ENCODE measurements at regions not wholly inside any gene's neighbourhood (a gene's known extent, or its start where the extent isn't known, plus 50 kb on each side); places are given as distances from the start of the nearest gene placed in this dataset.
"Not testable (repeated sequence)": the region's sequence is repeated elsewhere in the genome, so short reads cannot be mapped to it uniquely, and the experiment has no call there.

GRCh38 chr13:84730376-84730775, 848.1 kb upstream of the SLITRK1 start:
- H3K4me1 ChIP-seq (ENCODE audit: insufficient read depth) = no peaks in the 10 kb centered on the region
- 52% methylated on average over 2 of the region's 2 CpGs for WGBS (ENCODE audit: low lambda C conversion rate, missing lambda C conversion rate)
- no peak for DNase-seq (ENCODE audit: low spot score)

GRCh38 chr13:84705982-84706710, 823.9 kb upstream of the SLITRK1 start:
- 95% methylated on average over 2 of the region's 2 CpGs for WGBS (ENCODE audit: low lambda C conversion rate, missing lambda C conversion rate)
- no peaks in the 10 kb centered on the region for H3K9me2 ChIP-seq (replicated peaks; ENCODE audit: insufficient read depth)
- no peak for TF ChIP-seq EZH2phosphoT487 (IDR thresholded peaks at IDR 0.05; ENCODE audit: low read depth, severe bottlenecking, unreplicated experiment)

More at GRCh38 chr13:84730376-84730775, 848.1 kb upstream of the SLITRK1 start:
- Histone ChIP-seq H3K27me3 (no peaks in the 10 kb centered on the region), H3K4me3 (no peak overlapping the region), H3K27ac (no peak overlapping the region), H3K9me3 (ENCODE audit: low read depth) (no peaks in the 10 kb centered on the region), H2AFZ (no peak overlapping the region), H3K9me2 (replicated peaks; ENCODE audit: insufficient read depth) (no peaks in the 10 kb centered on the region), H4K20me1 (ENCODE audit: insufficient read depth, poor library complexity, severe bottlenecking) (no peaks in the 10 kb centered on the region), H3K36me3 (replicated peaks; ENCODE audit: insufficient read depth, low read depth) (no peaks in the 10 kb centered on the region), H3K4me2 (no peak overlapping the region), H3K79me2 (no peaks in the 10 kb centered on the region)
- TF ChIP-seq EZH2phosphoT487 (IDR thresholded peaks at IDR 0.05; ENCODE audit: low read depth, severe bottlenecking, unreplicated experiment) (no peak), EZH2 (IDR thresholded peaks at IDR 0.05; ENCODE audit: borderline replicate concordance) (no peak)
- TF ChIP-seq, protein P1, sequence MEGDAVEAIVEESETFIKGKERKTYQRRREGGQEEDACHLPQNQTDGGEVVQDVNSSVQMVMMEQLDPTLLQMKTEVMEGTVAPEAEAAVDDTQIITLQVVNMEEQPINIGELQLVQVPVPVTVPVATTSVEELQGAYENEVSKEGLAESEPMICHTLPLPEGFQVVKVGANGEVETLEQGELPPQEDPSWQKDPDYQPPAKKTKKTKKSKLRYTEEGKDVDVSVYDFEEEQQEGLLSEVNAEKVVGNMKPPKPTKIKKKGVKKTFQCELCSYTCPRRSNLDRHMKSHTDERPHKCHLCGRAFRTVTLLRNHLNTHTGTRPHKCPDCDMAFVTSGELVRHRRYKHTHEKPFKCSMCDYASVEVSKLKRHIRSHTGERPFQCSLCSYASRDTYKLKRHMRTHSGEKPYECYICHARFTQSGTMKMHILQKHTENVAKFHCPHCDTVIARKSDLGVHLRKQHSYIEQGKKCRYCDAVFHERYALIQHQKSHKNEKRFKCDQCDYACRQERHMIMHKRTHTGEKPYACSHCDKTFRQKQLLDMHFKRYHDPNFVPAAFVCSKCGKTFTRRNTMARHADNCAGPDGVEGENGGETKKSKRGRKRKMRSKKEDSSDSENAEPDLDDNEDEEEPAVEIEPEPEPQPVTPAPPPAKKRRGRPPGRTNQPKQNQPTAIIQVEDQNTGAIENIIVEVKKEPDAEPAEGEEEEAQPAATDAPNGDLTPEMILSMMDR (IDR thresholded peaks at IDR 0.05; ENCODE audit: poor library complexity) = no peak

DNA sequence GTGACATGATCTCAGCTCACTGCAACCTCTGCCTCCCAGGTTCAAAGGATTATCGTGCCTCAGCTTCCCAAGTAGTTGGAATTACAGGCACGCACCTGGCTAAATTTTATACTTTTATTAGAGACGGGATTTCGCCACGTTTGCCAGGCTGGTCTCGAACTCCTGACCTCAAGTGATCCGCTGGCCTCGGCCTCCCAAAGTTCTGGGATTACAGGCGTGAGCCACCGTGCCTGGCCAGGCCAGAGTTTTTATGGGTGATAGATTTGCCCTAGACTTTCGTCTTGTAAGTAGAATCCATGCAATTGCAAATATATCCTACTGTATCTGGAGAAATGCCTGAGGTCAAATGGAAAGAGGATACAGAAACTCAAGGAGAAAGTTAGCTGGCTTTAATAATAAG, 819.9 kb upstream of the SLITRK1 start:
- H3K4me1 ChIP-seq (ENCODE audit: insufficient read depth) = no peaks in the 10 kb centered on the region
- no peak overlapping the region for H3K4me2 ChIP-seq
- DNase-seq (ENCODE audit: low spot score) = no peak
- H3K9me3 ChIP-seq (ENCODE audit: low read depth) = no peaks in the 10 kb centered on the region
- no peak overlapping the region for H3K27ac ChIP-seq
- 97% methylated on average over 11 of the region's 11 CpGs for WGBS (ENCODE audit: low lambda C conversion rate, missing lambda C conversion rate)
- H4K20me1 ChIP-seq (ENCODE audit: insufficient read depth, poor library complexity, severe bottlenecking) = no peaks in the 10 kb centered on the region
- no peaks in the 10 kb centered on the region for H3K27me3 ChIP-seq
- H3K36me3 ChIP-seq (replicated peaks; ENCODE audit: insufficient read depth, low read depth) = no peaks in the 10 kb centered on the region
- no peaks in the 10 kb centered on the region for H3K9me2 ChIP-seq (replicated peaks; ENCODE audit: insufficient read depth)
- H3K4me3 ChIP-seq = no peak overlapping the region
- no peaks in the 10 kb centered on the region for H3K79me2 ChIP-seq
- TF ChIP-seq, protein P1 (IDR thresholded peaks at IDR 0.05; ENCODE audit: poor library complexity) = no peak
- no peak for TF ChIP-seq EZH2phosphoT487 (IDR thresholded peaks at IDR 0.05; ENCODE audit: low read depth, severe bottlenecking, unreplicated experiment)
- no peak for TF ChIP-seq EZH2 (IDR thresholded peaks at IDR 0.05; ENCODE audit: borderline replicate concordance)
- no peak overlapping the region for H2AFZ ChIP-seq

More at GRCh38 chr13:84705982-84706710, 823.9 kb upstream of the SLITRK1 start:
- Histone ChIP-seq H3K4me1 (ENCODE audit: insufficient read depth) (no peaks in the 10 kb centered on the region), H3K79me2 (no peaks in the 10 kb centered on the region), H3K27me3 (no peaks in the 10 kb centered on the region), H4K20me1 (ENCODE audit: insufficient read depth, poor library complexity, severe bottlenecking) (no peaks in the 10 kb centered on the region), H2AFZ (no peak overlapping the region), H3K9me3 (ENCODE audit: low read depth) (no peaks in the 10 kb centered on the region), H3K36me3 (replicated peaks; ENCODE audit: insufficient read depth, low read depth) (no peaks in the 10 kb centered on the region), H3K27ac (no peak overlapping the region), H3K4me3 (no peak overlapping the region), H3K4me2 (no peak overlapping the region)
- no peak for DNase-seq (ENCODE audit: low spot score)

- H4K20me1 ChIP-seq (ENCODE audit: insufficient read depth, poor library complexity, severe bottlenecking); H3K4me3 ChIP-seq; H3K27me3 ChIP-seq; H3K27ac ChIP-seq; H3K36me3 ChIP-seq (replicated peaks; ENCODE audit: insufficient read depth, low read depth); H3K4me1 ChIP-seq (ENCODE audit: insufficient read depth); H2AFZ ChIP-seq; H3K9me3 ChIP-seq (ENCODE audit: low read depth); H3K9me2 ChIP-seq (replicated peaks; ENCODE audit: insufficient read depth); H3K79me2 ChIP-seq; DNase-seq (ENCODE audit: low spot score); H3K4me2 ChIP-seq: not testable (repeated sequence)
- 60% methylated on average over 1 of the region's 1 CpG for WGBS (ENCODE audit: low lambda C conversion rate, missing lambda C conversion rate)
Observed at GRCh38 chr13:84697591-84697990, 815.3 kb upstream of the SLITRK1 start.
